D721Med (cell line): ENCODE measurements at regions not wholly inside any gene's neighbourhood (a gene's known extent, or its start where the extent isn't known, plus 50 kb on each side); places are given as distances from the start of the nearest gene placed in this dataset.

Experiments
- DNase-seq: peaks from one replicate; pipeline ENCODE4 v3.0.0; 2011; ENCODE audit warnings: low spot score; ENCODE audit not compliant: insufficient read length
- FAIRE-seq: peaks from 2 replicates; lab custom pipeline; 2011; peaks lifted over from hg19 to GRCh38; lab: Jason Lieb, UNC
- CTCF ChIP-seq: IDR thresholded peaks from 2 replicates; pipeline ENCODE4 v1.5.1; 2012; ENCODE audit warnings: mild to moderate bottlenecking, control low read depth; ENCODE audit not compliant: insufficient read depth; ENCODE audit errors: missing control alignments

DNA sequence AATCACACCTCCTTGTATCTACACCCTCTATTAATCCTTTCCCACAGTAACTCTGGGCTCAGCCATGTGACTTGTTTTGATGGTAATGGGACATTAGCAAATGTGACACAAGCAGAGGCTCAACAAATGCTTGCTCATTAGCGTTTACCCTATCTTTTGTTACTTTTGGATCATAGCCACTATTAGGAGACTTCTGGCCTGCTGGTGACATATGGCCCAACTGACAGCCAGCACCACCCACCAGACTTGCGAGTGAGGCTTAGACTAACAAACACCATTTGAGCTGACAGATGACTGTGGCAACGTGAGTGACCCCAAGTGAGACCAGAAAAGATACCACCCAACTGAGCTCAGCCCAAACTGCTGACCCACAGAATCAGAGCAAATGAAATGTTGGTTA lies 154.1 kb downstream of the OLFM4 start:
- FAIRE-seq (no peak), DNase-seq (no peak)
- no peak for TF ChIP-seq CTCF

DNA sequence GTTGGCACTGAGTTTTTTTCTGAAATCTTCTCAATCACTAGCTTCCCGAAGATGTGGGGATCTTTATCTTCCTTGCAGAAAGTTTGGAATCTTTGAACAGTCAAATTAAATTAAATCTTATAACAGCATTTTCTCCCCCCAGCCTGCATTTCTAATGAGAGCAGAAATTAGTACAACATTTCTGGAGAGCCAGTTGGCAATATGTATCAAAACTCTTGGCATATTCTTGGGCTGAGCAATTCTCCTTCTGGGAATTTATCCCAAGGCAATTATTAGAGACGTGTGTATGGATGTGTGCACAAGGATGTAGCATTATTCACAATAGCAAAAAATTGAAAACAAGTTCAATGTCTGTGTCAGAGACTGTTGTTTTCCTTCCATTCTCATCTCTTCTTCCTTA lies 159.5 kb downstream of the OLFM4 start:
- DNase-seq = no peak
- FAIRE-seq = no peak
- no peak for TF ChIP-seq CTCF

- no peak for FAIRE-seq
- TF ChIP-seq CTCF = peak; percentile 42
- no peak for DNase-seq
Measured at GRCh38 chr13:53189162-53189561, 160.5 kb downstream of the OLFM4 start.

DNA sequence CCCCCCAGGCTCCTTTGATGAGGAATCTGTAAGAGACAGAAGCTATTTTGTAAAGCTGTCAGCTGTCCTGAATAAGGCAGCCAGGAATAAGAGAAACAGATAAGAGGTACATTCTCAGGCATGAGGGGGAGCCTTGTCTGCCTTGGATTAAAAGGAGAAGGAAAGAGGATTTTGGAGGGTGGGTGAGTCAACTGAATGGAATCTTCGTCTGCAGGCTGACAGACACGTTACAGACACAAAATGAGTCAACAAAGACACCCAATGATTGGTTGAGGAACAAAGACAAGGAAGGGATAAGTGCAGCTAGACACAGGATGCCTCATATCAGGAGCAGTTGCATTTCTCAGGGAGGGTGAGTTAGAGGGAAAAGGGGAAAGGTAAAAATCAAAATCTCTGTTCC lies 162.5 kb downstream of the OLFM4 start:
- no peak for TF ChIP-seq CTCF
- FAIRE-seq = no peak
- no peak for DNase-seq

GRCh38 chr13:53197424-53197823 lies 168.8 kb downstream of the OLFM4 start:
- TF ChIP-seq CTCF = no peak
- no peak for DNase-seq
- no peak for FAIRE-seq

GRCh38 chr13:53198017-53198416 lies 169.4 kb downstream of the OLFM4 start:
- no peak for FAIRE-seq
- peak; percentile 60 for TF ChIP-seq CTCF
- no peak for DNase-seq

DNA sequence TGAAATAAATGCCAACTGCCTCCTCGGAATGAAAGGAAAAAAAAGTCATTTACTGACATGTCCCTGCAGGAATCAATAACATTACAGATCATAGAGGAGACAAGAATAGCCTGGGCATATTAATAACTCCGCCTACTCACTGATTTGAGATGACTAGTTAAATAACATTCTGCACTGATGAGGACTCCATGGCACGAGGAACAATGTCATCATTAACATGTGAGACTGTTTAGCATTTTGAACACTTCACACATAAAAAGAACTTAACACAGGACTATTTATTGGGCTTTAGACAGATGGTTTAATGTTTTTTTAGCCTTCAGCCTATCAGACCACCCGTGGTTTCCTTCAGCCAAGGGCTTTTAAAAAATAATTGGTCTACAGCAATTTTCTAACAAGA lies 170.1 kb downstream of the OLFM4 start:
- no peak for DNase-seq
- no peak for FAIRE-seq
- no peak for TF ChIP-seq CTCF
